GM12873 (cell line): ENCODE measurements at regions not wholly inside any gene's neighbourhood (a gene's known extent, or its start where the extent isn't known, plus 50 kb on each side); places are given as distances from the start of the nearest gene placed in this dataset.

ENCODE experiments used
- CTCF ChIP-seq: IDR thresholded peaks from 2 replicates; pipeline ENCODE4 v1.5.1; 2012; ENCODE audit warnings: low read depth, mild to moderate bottlenecking, moderate library complexity, low read length, control low read depth; ENCODE audit not compliant: insufficient read depth; ENCODE audit errors: missing control alignments

DNA sequence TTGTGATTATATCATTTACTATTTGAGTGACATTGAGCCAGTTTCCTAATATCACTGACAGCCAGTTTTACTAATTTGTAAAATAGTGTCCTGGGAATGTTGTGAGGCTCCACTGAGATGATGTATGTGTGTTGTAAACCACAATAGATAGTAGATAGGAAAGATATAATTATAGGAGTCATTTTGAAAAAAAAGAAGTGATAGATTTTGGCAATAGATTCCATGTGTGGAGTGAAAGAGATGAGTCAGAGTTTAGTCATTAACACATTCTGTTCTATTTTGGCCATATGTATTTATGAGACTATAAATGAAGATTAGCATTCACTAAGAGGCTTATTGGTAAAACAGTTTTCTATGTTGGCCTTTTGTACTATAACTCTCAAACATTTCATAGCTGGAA is 388.2 kb downstream of the FAM170A start:
- no peak for TF ChIP-seq CTCF

- TF ChIP-seq CTCF = no peak
These were observed 405.8 kb downstream of the FAM170A start for GRCh38 chr5:120035181-120035580.

DNA sequence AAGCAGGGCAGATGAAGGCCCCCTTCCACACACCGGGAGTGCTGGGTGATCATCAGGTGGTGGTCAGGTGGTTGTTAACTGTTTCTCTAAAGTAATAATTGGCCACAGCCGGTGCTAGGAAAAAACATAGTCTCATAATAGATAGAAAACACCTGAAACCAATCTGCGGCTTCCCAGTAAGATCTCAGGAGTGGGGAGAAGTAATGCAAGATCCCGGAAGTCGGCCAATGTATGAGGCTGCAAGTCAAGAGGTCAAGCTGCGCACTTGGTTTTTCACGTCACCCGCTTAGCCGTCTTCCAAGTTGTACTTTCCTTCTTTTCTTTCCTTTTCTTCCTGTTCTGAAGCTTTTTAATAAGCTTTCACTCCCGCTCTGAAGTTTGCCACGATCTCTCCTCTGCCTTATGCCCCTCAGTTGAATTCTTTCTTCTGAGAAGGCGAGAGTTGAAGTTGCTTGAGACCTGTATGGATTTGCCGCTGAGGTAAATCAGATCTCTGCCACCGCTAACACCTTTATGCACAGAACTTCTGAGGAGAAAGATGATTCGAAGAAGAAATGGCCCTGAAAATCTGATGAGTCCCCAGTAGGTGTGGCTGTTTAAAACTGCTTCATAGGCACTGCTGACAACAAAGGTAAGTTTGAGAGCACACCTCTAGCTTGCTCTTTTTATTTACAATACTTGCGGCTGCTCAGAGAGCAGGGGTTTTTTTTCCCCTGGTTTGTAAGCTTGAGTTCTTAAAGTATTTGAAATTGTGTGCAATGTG is 406.6 kb downstream of the FAM170A start:
- no peak for TF ChIP-seq CTCF

DNA sequence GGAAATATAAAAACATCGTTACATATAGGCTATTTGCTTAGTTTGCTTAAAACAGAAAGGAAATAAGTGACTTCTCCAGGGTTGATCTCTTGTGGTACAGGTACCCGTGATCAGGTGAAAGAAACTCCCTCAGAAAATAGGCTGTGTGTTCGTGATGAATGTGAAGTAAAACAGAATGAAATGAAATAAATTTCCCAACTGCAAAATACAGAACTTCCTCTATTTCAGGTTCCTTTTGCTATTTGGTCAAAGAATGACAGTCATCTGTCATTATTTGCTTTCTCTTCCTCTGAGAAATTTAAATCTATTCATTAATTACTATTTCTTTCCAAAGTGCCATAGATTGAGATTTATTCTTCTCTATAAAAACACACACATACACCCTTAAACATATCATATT is 408.1 kb downstream of the FAM170A start:
- no peak for TF ChIP-seq CTCF

GRCh38 chr5:120039111-120039510 is 409.8 kb downstream of the FAM170A start:
- TF ChIP-seq CTCF = no peak

- no peak for TF ChIP-seq CTCF
These were observed 414.1 kb downstream of the FAM170A start for GRCh38 chr5:120043431-120043830.

DNA sequence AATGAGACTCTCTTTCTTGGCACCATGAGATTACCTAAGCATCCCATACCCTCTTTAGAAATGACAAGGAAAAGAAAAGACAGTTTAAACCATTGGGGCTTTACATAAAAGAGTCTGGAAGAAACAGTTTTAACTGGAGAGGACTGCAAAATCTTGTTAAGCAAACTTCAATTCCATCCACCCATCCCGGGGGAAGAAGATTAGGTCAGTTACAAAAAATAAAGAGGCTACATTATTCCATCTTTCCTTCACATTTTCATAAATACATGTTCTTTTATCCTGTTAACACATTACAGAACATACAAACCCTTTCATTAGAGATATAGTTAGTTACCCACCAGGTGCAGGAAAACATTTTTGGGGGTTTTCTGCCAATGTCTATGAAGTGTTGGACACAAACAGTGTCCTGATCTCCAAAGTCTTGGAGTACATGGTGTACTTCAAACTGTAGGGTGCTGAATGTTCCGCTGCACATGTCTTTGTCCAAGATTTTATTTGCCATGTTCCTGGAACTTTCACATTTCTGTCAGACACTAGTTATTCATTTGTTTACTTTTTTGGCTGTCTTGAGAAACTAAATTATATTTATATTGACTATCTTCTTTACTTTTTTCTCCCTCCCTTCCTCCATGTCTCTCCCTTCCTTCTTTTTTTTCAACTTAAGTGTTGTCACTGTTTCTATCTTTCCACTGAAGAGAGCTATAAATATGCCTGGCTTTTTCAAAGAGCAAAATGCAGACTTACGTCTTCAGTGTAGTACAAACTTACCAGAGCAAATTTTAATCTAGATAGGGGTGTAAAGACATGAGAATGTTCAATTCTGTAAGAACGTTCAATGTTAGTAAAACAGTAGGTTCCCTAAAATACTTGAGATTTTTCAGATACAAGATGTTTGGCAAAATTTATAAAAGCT is 410.9 kb upstream of the PRR16 start:
- TF ChIP-seq CTCF = no peak
